IPS DF 6.9 (cell line): ENCODE measurements at regions not wholly inside any gene's neighbourhood (a gene's known extent, or its start where the extent isn't known, plus 50 kb on each side); places are given as distances from the start of the nearest gene placed in this dataset.

ENCODE experiments used
- DNase-seq: peaks from one replicate; pipeline ENCODE4 v3.0.0-alpha.2; 2013; ENCODE audit warnings: low read depth, low spot score
- H3K27ac ChIP-seq: one replicate; pipeline ENCODE4 v1.5.1; 2013; ENCODE audit warnings: low read length, control low read depth
- H3K27me3 ChIP-seq: 2 replicates; pipeline ENCODE4 v1.6.1; 2013; ENCODE audit warnings: mild to moderate bottlenecking, low read length; ENCODE audit not compliant: control insufficient read depth, insufficient read depth
- H3K36me3 ChIP-seq: 2 replicates; pipeline ENCODE4 v1.6.1; 2013; ENCODE audit warnings: low read length; ENCODE audit not compliant: control insufficient read depth, insufficient read depth
- H3K4me1 ChIP-seq: 2 replicates; pipeline ENCODE4 v1.6.1; 2013; ENCODE audit warnings: low read length; ENCODE audit not compliant: control insufficient read depth, insufficient read depth
- H3K4me3 ChIP-seq: 2 replicates; pipeline ENCODE4 v1.5.1; 2013; ENCODE audit warnings: mild to moderate bottlenecking, low read length
- H3K9me3 ChIP-seq: 2 replicates; pipeline ENCODE4 v1.6.1; 2013; ENCODE audit warnings: low read length, inconsistent platforms; ENCODE audit not compliant: control insufficient read depth, insufficient read depth
- WGBS: extraction: QIAGEN DNeasy Blood & Tissue Kit; methylation state at CpG from one replicate; pipeline ENCODE4 v1.1.7; 2013; ENCODE audit warnings: mixed read lengths, missing lambda C conversion rate; ENCODE audit not compliant: insufficient read length, insufficient coverage; 5-methylcytosine and 5-hydroxymethylcytosine counted together

- Histone ChIP-seq H3K27me3 (no peaks in the 10 kb centered on the region), H3K36me3 (no peaks in the 10 kb centered on the region), H3K27ac (no peak overlapping the region), H3K4me3 (no peak overlapping the region), H3K4me1 (no peaks in the 10 kb centered on the region), H3K9me3 (no peaks in the 10 kb centered on the region; the same call in 1 of the 2 replicates)
- WGBS, result no CpG with 5 or more reads among the region's 1 CpG
- DNase-seq, result no peak
Measured at GRCh38 chr5:108649646-108650045, 98.1 kb upstream of the FER start.

DNA sequence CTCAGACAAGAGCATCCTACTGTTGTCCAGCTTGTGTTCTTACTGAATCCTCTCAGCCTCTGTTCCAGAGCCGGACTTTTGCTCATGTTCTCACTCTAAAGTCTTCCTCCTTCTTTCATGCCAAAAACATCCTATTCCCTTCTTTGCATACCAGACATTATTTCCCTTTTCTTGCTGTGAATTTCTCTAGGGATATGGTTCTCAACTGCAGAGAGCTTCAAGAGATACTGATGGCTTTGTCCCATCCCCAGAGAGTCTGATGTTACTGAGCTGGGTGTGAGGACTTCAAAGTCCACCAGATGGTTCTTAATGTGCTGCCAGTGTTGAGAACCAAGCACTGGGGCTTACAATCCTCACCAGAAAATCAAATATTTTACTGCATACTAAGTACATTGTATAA, 98.6 kb upstream of the FER start:
- WGBS, result no CpG with 5 or more reads among the region's 1 CpG
- Histone ChIP-seq H3K36me3 (no peaks in the 10 kb centered on the region), H3K4me3 (no peak overlapping the region), H3K9me3 (no peaks in the 10 kb centered on the region; the same call in 1 of the 2 replicates), H3K27me3 (no peaks in the 10 kb centered on the region), H3K4me1 (no peaks in the 10 kb centered on the region), H3K27ac (no peak overlapping the region)
- DNase-seq, result no peak

DNA sequence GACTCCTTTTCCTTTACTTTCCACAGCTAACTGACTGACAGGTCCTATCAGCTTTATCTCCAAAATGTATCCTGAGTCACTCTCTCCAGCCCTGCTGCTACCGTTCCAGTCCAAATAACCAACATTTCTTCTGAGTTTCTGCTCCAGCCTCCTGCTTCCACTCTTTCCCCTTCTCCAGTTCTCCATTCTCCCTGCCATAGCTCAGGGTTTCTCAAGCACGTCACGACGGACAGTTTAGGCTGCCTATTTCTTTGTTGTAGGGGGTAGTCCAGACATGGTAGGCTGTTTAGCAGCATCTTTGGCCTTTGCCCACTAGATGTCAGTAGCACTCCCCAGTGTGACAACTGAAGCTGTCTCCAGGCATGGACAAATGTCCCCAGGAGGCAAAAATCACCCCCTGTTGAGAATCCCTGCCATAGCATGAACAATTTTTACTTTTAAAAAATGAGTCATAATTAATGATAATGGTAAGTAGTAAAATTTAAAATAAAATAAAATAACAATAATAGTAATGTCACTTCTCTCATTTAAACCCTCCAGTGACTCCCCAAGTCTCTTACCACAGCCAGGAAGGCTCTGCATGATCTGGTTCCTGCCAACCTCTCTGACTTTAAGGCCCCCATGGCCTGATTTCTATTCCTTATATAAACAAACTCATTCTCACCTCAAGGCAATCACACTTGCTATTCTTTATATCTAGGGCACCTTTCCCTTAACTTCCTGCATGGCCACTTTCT, 105.4 kb upstream of the FER start:
- no peaks in the 10 kb centered on the region for H3K27me3 ChIP-seq
- no peak overlapping the region for H3K27ac ChIP-seq
- H3K4me1 ChIP-seq, result peaks cover 2% of the 10 kb centered on the region; the same call in 1 of the 2 replicates
- DNase-seq, result peak; percentile 71
- no peak overlapping the region for H3K4me3 ChIP-seq
- no CpG with 5 or more reads among the region's 4 CpGs for WGBS
- H3K9me3 ChIP-seq, result no peaks in the 10 kb centered on the region
- no peaks in the 10 kb centered on the region for H3K36me3 ChIP-seq

GRCh38 chr5:108641596-108641995, 106.1 kb upstream of the FER start:
- Histone ChIP-seq H3K27me3 (no peaks in the 10 kb centered on the region), H3K36me3 (no peaks in the 10 kb centered on the region), H3K4me3 (no peak overlapping the region), H3K27ac (no peak overlapping the region), H3K4me1 (peaks cover 2% of the 10 kb centered on the region; the same call in 1 of the 2 replicates), H3K9me3 (no peaks in the 10 kb centered on the region)
- no CpG with 5 or more reads among the region's 1 CpG for WGBS
- no peak for DNase-seq

- H3K27ac ChIP-seq, result no peak overlapping the region
- H3K27me3 ChIP-seq, result no peaks in the 10 kb centered on the region
- H3K36me3 ChIP-seq, result no peaks in the 10 kb centered on the region
- no peak for DNase-seq
- WGBS, result no CpG with 5 or more reads among the region's 3 CpGs
- H3K4me3 ChIP-seq, result no peak overlapping the region
- peaks cover 4% of the 10 kb centered on the region; the same call in 1 of the 2 replicates for H3K4me1 ChIP-seq
- no peaks in the 10 kb centered on the region for H3K9me3 ChIP-seq
Measured at GRCh38 chr5:108639366-108639765, 108.3 kb upstream of the FER start.

- no CpG with 5 or more reads among the region's 2 CpGs for WGBS
- Histone ChIP-seq H3K9me3 (no peaks in the 10 kb centered on the region), H3K4me3 (no peak overlapping the region), H3K27me3 (no peaks in the 10 kb centered on the region), H3K36me3 (no peaks in the 10 kb centered on the region), H3K27ac (no peak overlapping the region), H3K4me1 (peaks cover 4% of the 10 kb centered on the region; the same call in 1 of the 2 replicates)
- no peak for DNase-seq
Measured at GRCh38 chr5:108638021-108638420, 109.7 kb upstream of the FER start.

DNA sequence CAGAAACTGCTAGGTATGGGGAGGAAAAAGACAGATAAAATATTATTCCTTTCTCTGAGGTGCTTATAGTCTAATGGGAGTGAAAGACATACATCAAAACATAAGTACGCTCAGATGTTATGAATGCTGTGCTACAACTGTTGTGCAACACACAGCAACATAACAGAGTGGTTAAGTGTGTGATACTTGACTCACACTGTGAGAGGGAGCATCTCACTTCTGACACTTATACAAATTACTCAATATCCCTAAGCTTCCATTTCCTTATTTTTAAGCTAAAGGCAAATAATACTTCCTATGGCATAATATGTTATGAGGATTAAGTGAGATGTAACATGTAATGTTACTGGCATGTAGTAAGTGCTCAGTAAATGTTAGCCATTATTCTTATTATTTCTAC, 110.6 kb upstream of the FER start:
- no peaks in the 10 kb centered on the region for H3K27me3 ChIP-seq
- H3K36me3 ChIP-seq, result no peaks in the 10 kb centered on the region
- no CpG with 5 or more reads among the region's 1 CpG for WGBS
- H3K4me3 ChIP-seq, result no peak overlapping the region
- peaks cover 4% of the 10 kb centered on the region; the same call in 1 of the 2 replicates for H3K4me1 ChIP-seq
- H3K9me3 ChIP-seq, result no peaks in the 10 kb centered on the region
- no peak for DNase-seq
- no peak overlapping the region for H3K27ac ChIP-seq

DNA sequence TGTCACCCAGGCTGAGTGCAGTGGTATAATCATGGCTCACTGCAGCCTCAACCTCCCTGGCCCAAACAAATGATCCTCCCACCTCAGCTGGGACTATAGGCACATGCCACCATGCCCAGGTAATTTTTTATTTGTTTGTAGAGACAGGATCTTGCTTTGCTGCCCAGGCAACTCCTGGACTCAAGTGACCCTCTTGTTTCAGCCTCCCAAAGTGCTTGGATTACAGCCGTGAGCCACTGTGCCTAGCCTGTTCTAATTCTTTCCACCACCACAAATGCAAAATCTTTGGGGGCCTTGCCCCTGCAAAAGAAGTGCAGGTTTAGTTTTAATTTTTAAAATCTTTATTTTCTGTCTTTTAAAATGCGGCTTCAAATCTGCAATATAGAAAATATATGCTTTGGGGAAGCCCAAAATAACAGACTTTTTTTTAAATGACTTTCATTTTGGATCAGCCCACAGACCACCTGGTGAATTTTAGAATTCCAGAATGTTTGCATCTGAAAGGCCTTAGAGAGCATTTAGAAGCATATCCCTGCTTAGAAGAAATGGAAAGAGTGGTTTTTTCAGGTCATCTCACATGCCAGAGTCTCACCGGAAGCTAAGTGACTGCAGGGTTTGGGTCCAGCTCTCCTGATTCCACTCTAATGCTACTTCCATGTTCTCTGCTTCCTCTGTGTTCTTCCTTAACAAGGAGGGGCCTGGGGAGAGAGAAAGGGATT, 111.4 kb upstream of the FER start:
- H3K27ac ChIP-seq, result no peak overlapping the region

DNA sequence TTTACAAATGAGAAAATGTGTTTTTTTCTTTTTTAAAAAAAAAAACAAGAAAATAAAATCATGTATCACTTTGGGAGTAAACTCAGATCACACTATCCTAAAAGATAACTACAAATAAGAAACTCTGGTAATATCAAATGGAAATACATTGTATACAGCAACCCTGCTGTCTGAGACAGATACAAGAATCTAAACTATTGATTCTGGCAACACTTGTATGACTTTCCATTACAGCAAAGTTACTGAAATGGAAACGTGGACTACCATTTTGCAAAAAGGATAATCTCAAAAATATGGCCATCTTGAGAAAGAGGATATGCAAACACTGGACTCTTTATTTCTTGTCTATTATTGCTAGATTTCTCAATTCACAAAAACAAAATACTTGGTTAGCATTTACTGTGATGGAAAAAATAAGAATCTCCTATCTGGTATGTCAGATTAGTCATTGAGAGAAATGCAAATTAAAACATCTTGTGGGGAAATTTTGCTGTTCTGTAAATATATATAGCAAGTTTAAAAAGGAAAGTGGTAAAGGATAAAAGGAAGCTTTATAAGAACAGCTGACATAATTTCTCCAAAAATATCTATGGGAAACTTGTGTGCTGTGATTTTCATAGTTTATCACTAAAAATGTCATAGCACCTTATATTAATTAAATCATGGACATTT, 112.9 kb upstream of the FER start:
- Histone ChIP-seq H3K9me3 (no peaks in the 10 kb centered on the region), H3K27ac (no peak overlapping the region), H3K27me3 (no peaks in the 10 kb centered on the region), H3K36me3 (no peaks in the 10 kb centered on the region), H3K4me1 (peaks cover 2% of the 10 kb centered on the region; the same call in 1 of the 2 replicates), H3K4me3 (no peak overlapping the region)
- WGBS, result no CpG with 5 or more reads among the region's 1 CpG
- DNase-seq, result no peak

More for the DNA sequence above, 111.4 kb upstream of the FER start:
- WGBS, result no CpG with 5 or more reads among the region's 3 CpGs
- Histone ChIP-seq H3K27me3 (no peaks in the 10 kb centered on the region), H3K36me3 (no peaks in the 10 kb centered on the region), H3K4me1 (peaks cover 2% of the 10 kb centered on the region; the same call in 1 of the 2 replicates), H3K9me3 (no peaks in the 10 kb centered on the region), H3K4me3 (no peak overlapping the region)
- DNase-seq, result no peak

GRCh38 chr5:108634010-108634616, 113.6 kb upstream of the FER start:
- Histone ChIP-seq H3K9me3 (no peaks in the 10 kb centered on the region), H3K27ac (no peak overlapping the region), H3K36me3 (no peaks in the 10 kb centered on the region), H3K4me3 (no peak overlapping the region), H3K27me3 (no peaks in the 10 kb centered on the region), H3K4me1 (peaks cover 2% of the 10 kb centered on the region; the same call in 1 of the 2 replicates)
- DNase-seq, result no peak
